NCI-H526 (cell line): ENCODE measurements at regions not wholly inside any gene's neighbourhood (a gene's known extent, or its start where the extent isn't known, plus 50 kb on each side); places are given as distances from the start of the nearest gene placed in this dataset.

Experiments
- DNase-seq, 2 experiments: peaks; one replicate each; lab custom pipeline; 2025; lab: John Stamatoyannopoulos, UW

DNA sequence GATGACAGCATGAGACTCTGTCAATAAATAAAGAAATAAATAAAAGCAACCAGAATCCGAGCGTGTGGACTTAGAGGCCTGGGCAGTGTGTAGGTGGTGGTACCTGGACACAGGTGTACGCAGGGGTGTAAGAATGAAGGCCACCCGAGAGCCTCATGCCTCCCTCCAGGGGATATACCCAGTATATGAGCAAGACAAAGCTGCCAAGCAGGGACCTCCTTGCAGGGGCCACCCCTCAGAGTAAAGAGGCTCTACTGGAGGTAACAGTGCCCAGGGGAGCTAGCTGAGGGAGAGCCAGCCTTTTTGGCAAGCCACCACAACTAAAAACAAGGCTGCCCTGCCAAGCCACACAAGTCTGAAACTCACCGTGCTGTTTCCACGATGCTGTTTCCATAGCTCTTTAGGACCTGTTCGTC is 179.2 kb upstream of the RAB4A start:
- DNase-seq: peak in 1 of 2 experiments; percentile 51

DNA sequence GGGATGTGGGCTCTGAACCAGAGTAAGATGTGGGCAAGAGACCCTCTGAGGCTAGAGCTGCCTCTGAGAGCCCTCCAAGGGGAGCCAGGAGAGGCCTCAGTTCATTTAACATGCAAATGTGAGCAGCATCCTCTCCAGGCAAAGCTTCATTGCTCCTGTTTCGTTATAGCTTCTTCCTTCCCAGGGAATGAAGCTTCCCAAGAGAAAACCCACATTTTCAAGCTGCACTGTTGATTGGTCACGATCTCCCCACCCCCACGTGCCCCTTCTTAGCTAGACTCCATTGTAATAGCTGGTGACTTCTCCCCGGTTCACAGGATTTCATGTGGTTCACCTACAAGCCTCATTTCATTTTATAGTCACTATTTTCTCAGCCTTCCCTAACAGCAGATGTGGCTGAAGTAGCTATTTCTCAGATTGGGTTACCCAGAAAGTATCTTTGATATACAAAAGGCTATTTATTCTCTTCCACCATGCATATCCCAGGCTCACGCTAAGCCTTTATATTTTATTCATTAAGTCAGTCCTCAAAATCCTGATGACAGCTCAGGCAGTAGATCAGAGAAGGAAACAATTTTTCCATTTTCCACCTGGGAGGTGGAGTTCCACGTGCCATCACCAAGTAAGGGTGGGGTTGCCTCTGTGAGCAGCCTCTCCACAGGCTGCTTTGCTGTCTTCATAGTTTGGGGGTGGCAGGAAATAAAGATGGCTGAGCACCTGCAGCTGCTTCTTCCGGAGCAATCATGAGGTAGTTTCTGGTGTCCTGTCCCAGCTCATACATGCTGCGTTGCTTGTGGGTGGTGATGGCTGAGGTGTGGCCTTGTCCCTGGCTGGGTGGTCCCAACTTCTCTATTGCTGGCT is 178.3 kb upstream of the RAB4A start:
- peak; percentile 75 to 79 for DNase-seq

DNA sequence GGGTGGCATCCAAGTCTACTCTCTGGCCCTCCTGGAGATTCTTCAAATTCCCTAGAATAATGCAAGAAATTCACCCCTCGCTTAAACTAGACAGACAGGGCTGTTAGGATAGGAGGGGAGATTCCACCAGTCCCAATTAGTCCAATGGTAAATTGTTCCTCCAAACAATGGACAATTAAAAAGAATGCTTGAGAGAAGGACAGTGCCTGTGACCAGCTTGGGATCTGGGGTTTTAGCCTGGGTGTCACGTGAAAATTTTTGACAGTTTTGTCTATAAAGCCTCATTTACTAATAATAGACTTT is 177.7 kb upstream of the RAB4A start:
- no peak for DNase-seq

DNA sequence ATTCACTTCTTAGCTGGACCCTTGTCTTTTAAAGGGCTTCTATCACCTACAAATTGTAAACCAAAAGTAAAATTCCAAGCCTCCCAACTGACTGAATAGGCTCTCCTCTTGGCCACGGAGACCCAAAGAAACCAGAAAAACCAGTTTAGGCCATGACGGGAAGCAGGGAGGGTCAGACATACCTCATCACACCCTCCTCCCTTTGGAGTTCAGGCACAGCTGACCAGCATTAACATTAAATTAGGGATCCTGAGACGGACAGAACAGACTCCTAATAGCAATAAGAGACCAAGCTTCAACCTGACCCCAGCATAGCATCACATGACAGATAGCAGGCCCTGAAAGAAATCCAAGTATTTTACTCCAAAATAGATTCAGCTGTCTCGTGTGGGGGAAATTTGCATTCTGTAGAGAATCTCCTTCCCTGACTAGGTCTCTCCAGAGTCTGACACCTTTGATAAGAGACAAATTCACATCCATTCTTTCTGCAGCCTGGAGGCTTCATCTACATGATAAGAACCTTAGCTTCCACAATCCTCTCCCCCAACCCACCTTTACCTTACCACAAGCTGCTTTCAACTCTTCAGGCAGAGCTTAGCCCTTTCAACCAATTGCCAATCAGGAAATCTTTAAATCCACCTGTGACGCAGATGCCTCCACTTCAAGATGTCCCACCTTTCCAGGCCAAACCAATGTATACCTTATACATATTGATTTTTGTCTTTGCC is 177.1 kb upstream of the RAB4A start:
- peak; percentile 76 to 90 for DNase-seq

DNA sequence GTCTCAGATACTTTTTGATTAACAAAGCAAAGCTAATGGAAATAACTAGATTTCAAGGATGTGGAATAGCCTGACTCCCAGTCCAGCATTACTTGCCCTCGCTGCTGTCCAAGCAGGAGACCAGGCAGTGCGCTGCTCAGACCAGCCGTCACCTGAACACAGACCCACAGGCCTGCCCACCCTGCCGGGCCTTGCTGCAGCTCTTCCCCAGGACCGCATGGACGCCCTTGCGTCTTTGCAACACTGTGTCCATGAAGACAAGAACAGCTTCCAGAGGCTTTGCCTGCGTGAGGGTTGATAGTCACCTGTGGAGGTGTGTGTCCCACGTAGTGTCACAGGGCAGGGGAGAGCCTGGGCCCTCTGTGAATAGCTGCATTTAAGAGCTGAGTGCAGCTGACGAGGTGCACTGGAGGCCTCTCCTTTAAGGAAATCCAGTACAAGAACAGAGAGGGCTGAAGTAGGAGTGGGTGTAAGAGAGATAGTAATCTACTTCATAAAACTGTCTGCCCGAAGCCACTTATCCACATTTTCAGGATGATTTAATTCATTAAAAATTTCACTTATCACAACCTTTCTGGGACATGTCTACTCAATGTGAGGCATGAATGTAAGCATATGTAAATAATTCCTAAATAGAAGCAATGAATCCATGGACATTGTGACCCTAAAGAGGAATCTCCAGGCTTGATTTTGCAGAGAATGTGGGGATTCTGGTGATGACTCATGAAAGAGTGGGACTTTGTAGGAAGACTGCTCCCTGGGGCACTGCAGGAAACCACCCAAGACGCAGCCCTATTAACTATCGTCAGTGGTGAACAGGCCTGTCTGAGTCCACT is 176.2 kb upstream of the RAB4A start:
- DNase-seq: no peak

DNA sequence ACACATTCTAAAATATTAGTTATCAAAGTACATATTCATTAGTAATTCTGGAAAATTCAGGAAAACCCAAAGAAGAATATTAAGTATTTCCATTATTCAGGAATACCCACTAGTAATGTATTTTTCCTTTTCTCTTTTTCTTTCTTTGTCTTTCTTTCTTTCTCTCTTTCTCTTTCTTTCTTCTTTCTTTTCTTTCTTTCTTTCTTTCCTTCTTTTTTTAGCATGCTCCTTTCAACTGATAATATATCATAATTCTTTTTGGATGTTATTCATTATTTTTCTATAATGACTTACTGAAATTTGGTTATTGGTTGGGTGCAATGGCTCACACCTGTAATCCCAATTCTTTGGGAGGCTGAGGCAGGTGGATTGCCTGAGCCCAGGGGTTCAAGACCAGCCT is 175.6 kb upstream of the RAB4A start:
- DNase-seq: no peak

DNA sequence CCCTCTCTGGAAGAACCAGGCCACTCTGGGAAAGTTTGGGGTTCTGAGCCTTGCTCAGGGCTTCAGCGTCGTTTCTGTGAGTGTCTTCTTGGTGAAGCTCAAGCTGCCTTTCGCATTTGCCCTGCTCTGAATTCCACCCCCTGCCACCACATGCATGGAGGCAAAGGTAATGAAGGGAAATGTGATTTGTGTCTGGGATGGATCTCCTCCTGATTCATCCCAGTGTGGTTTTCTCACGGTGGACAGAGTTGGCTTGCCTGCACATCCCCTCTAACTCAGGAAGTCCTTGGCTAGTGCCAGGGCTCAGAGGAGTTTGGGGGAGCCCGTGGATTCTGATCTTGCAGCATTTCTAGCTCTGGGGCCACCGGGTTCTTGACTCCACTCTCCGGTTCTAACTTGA is 173.6 kb upstream of the RAB4A start:
- no peak for DNase-seq

DNA sequence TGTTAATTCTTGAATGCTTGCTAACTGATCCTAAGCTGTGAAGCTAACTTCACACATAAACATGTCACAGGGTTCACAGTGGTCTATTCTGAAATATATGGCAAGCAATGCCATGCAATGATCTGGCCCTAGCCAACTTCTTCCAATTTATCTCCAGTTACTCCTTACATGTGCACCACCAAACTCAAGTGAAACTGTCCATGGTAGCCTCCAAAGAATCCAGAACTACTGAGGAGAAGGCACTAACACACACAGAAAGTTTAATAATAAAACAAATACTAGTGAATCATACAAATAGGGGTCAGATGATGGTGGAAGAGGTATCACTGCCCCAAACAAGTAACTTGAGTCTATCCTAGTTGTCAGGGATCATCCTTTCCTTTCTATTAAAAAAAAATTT is 172.6 kb upstream of the RAB4A start:
- DNase-seq: no peak

DNA sequence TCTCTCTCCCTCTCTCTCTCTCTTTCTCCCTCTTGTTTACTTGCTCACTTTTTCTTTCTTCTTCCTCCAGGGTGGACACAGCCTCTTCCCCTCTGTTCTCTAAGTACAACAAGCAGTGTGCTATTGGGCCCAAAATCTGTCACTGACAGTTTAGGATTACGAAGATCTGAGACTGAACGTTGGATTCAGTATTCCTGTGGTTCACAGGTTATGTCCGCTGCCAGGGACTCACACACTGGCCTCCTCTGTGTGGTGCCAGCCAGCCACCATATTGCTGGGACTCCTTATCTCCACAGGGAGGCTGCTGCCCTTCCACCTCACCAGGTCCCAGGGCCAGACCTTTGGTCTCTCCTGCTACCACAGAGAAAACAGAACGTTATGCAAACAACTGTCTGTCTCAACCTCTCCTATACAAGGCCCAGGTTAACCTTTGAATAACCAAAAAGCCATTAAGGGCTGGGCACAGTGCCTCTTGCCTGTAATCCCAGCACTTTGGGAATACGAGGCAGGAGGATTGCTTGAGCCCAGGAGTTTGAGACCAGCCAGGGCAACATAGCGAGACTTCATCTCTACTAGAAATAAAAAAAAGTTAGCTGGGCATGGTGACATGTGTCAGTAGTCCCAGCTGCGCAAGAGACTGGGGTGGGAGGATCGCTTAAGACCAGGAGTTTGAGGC is 171.9 kb upstream of the RAB4A start:
- DNase-seq: peak; percentile 28 to 61

DNA sequence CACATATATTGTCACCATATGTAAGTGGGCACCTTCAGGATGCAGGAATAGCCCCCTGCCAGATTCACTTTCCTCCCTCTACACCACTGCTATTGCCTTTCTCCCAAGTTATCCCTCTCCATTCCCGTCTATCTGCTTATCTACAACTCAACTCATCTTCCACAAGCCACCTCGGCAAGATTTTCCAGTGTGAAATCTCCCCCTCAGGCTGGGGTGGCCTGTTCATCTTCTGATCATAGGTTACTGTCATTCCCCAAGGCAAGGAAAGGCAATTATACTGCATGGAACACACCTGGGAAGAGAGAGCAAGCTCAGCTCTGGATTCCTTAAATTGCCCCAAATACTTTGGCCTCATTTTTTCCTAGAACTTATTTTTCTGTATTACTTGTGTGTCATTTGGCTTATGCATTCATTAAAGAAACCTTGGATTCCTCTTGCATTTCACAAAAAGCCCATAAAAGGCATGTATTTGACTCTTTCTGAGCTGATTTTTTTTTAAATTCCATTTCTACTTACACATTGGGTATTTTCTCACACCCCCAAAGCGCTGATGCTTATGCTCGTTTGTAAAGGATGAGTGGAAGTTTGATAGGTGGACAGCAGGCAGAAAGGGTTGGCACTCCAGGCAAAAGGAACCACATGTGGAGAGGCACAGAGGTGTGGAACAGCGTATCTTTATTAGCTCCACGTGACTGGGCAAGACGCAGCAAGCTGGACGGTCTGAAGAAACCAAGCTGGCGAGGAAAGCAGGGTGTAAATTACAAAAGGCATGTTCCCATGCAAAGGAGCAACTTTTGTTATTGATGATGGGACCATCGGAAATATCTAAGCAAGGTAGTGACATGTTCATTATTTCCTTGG is 169.7 kb upstream of the RAB4A start:
- no peak for DNase-seq

DNA sequence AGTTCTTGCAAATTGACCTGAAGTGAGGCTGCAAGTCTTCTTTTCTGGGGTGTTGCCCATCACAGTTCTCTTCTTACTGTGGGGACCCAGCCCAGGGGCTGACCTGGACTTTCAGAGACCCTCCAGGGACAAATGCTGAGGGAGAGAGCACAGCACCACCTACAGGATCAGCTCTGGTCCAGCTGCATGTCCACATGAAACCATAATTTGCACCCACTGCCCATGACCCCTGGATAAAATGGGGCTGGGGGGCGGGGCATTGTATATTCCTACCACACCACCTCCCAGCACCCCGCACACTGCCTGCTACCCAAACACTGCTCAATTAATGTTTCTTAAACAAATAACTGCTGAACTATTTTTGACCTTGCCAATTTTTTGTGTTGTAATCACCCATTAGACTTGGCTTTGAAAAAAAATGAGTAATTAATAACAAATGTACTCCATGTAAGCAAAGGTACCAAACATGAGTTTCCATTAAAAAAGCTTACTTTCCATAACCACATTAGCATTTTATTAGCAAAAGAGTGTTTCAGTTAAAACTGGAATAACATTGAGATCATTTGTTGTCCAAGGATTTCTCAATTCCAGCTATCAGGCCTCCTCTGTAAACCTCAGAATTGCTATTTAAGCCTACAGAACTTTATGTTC is 168.0 kb upstream of the RAB4A start:
- no peak for DNase-seq

DNA sequence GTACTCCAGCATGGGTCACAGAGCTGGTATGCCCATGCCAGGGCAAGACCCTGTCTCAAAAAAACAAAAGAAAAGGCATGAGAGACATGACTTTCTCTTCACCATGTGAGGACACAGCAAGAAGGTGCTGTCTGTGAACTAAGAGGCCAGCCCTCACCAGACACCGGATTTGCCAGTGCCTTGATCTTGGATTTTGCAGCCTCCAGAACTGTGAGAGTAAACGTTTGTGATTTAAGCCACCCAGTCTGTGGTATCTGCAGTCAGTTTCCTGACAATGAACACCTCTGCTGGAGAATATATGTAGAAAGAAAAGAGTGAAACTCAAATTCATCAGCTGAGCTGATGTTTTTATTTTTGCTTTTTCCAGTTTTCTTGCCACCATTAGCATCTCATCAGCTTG is 166.3 kb upstream of the RAB4A start:
- no peak for DNase-seq

DNA sequence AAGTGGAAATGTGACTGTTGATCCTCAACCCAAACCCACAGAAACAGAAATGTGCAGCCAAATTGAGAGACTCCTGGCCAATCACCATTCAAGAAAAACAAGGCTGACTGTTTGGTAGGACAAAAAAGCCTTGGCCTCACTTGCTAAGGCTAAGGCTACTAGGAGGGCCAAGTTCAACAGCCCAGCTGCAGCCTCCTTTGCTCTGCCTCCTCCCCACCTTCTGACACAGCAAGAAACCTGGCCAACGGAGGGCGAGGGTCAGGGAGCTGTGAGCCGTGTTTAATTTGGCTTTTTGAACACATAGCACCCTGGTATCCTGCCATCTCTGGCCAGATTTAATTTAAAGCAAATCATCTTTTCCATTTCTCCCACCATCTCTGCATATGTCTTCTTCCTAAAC is 165.8 kb upstream of the RAB4A start:
- DNase-seq: no peak

DNA sequence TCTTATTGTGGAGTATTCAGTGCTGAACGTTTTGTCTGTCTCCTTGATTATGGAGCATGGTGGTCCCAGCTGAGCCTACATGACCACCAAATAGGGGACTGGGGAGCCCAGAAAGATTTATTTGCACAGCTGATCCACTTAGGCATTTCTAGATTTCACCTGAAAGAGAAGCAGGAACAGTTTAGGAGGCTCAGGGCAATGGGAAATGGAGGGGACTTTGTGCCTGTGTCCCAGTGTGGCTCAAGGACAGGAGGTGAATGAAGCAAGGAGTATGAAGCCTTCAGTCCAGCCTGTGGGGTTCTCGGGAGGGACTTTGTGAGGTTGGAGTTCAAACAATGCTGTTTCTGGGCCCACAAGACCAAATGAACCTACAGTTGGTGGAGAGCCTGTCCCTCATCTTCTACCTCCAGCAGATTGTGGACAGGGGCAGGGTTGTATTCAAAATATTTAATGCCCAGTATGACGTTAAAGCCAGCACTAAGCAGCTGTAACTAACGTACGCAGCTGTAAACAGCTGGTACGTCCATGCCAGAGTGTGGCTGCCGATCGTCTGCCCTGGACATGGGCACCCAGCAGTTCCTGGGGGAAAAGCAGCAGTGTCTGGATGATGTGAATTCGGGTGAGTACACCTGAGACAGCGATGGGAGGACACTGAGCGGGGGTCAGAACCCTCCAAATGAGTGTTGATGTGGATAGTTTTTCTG is 164.9 kb upstream of the RAB4A start:
- DNase-seq: no peak

DNA sequence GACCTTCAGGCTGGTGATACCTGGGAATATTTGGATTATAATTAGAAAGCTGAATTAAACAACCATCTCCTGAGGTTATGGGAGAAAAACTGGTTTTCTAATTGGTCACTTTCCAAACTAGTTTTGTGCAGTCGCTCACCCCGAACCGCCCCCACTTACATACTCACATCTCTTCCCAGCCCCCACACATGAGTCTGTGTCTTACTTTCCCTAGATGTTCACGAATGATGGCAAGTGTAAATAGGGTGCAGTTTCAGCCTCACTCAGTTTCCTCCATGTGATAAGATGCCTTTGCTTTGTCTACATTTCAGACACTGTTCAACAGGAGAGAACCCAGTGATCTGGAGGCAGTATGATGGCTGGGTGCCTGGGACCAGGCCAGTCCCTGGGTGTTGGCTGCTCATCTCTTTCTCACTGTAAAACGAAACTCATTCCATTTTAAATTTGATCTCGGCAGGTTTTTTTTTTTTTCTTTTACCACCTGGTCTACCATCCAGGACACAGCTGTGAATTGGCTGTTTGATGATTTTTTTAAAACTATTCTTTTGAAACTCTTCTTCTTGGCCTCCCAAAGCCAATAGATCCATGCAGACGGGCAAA is 164.3 kb upstream of the RAB4A start:
- DNase-seq: no peak

DNA sequence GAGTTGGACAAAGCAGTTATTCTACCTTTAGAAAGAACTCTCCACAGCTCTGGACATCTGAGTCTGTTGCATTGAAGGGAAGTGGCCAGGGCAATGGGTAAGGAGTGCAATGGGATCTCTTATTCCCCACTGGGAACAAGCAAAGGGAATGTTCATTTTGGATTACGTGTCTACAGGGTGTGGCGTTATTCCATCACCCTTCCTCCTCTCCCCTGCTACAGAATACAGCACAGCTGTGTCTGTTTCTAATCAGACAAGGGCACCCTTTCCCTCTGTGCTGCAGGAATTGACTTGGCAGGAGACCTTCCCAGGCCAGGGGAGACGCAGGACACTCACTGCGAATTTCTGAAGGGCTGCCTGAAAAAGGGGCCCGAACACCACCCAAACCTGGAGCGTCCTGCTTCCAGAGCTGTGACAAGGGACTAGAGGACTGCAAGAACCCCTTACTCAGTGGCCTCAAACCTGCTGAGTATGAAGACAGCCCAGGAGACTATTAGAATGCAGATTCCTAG is 163.6 kb upstream of the RAB4A start:
- DNase-seq: no peak

DNA sequence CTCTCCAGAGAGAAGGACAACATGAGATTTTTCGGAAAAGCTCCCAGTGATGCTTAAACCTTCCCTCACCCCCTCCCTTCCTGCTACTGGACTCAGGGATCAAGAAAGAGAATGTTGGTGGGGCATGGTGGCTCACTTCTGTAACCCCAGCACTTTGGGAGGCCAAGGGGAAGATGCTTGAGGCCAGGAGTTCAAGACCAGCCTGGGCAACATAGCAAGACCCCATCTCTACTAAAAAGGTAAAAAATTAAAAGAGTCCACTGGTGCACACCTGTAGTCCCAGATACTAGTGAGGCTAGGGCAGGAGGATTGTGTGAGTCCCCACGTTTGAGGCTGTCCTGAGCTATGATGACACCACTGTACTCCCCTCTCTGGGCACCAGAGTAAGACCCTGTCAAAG is 162.9 kb upstream of the RAB4A start:
- DNase-seq: no peak

DNA sequence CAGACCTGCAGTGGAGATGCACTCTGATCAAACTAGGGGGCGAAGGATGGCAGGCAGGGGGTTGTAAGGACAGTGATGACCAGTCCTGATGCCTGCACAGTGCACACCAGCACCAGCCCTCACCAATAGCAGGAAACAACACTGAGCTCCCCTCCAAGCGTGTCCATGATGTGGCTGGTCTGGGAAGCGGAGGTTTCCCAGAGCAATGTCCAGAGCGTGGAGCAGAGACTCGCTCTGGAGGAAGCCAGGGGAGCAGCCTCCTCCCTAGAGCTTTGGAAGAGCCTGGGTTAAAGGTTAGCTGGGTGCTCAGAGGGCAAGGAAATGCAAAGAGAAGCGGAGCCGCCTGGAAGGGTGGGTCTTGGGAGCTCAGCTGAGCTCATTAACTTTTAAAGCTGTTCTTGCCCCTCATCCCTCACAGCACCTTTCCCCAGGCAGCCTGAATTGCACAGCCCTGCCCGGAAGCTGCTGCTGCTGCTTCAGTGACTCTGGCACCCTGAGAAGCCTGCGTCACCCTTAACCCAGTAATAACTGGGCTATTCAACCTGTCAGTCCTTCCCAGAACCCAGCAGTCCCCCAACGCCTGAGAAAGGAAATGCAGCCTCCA is 162.2 kb upstream of the RAB4A start:
- DNase-seq: no peak

DNA sequence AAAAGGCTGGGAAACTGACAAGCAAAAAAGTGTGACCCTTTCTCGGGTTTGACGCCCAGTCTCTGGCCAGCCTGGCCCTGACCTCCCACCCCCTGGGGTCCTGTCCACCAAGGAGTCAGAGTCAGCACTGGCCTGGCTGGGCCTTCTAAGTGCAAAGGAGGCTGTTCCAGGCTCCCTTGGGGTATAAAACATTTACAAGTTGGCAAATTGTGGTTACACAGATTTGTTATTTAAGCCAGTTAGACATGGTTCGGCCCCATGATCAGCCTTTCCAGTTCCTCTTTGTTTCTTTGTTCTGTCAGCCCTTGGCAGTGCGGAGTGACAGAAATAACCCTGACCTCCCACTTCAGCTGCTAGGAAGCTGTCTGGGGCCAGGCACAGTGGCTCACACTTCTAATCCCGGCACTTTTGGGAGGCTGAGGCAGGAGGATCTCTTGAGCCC is 161.6 kb upstream of the RAB4A start:
- DNase-seq: no peak
